ENCODE measurements at regions not wholly inside any gene's neighbourhood (a gene's known extent, or its start where the extent isn't known, plus 50 kb on each side); places are given as distances from the start of the nearest gene placed in this dataset.

DNA sequence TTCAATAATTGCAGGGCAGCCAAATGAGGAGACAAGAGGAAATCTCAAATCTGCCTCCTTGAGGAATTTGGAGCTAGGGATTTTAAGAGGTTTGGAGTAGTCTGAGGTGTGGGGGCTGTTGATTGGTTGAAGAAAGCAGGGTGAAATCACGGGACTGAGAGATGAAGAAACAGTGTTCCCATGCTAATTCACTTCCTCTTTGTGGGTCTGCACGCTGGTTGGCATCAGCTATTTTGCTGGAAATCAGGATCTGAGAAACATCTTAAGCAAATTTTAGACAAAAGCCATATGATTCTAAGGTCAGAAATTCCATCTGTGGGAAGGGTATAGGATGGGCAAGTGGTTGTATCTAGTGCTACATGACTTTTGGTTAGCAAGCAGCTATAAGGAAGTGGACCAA lies 107.1 kb upstream of the PAXBP1 start:
- no peaks in the 10 kb centered on the region for H3K36me3 ChIP-seq (ENCODE audit: control insufficient read depth, insufficient read depth, low read length)
- H3K4me1 ChIP-seq (ENCODE audit: control insufficient read depth, insufficient read depth, low read length), result no peaks in the 10 kb centered on the region
- no peaks in the 10 kb centered on the region for H3K9me3 ChIP-seq (ENCODE audit: control insufficient read depth, low read length)
- no peak overlapping the region for H3K27ac ChIP-seq (ENCODE audit: insufficient read depth, low read depth, low read length, poor library complexity, severe bottlenecking)
- WGBS, 2 experiments, result 63 to 70% methylated on average over 2 of the region's 2 CpGs
- no peak overlapping the region for H3K4me3 ChIP-seq (ENCODE audit: insufficient read depth, low read depth, low read length)
- no peaks in the 10 kb centered on the region for H3K27me3 ChIP-seq (ENCODE audit: control insufficient read depth, insufficient read depth, low read length, poor library complexity, severe bottlenecking)

GRCh38 chr21:32881458-32881857 lies 109.9 kb upstream of the PAXBP1 start:
- WGBS, 2 experiments, result 95% methylated on average over 5 of the region's 5 CpGs
- H3K27me3 ChIP-seq (ENCODE audit: control insufficient read depth, insufficient read depth, low read length, poor library complexity, severe bottlenecking), result no peaks in the 10 kb centered on the region
- H3K9me3 ChIP-seq (ENCODE audit: control insufficient read depth, low read length), result no peaks in the 10 kb centered on the region
- no peak overlapping the region for H3K27ac ChIP-seq (ENCODE audit: insufficient read depth, low read depth, low read length, poor library complexity, severe bottlenecking)
- H3K36me3 ChIP-seq (ENCODE audit: control insufficient read depth, insufficient read depth, low read length), result no peaks in the 10 kb centered on the region
- H3K4me1 ChIP-seq (ENCODE audit: control insufficient read depth, insufficient read depth, low read length), result no peaks in the 10 kb centered on the region
- H3K4me3 ChIP-seq (ENCODE audit: insufficient read depth, low read depth, low read length), result no peak overlapping the region

DNA sequence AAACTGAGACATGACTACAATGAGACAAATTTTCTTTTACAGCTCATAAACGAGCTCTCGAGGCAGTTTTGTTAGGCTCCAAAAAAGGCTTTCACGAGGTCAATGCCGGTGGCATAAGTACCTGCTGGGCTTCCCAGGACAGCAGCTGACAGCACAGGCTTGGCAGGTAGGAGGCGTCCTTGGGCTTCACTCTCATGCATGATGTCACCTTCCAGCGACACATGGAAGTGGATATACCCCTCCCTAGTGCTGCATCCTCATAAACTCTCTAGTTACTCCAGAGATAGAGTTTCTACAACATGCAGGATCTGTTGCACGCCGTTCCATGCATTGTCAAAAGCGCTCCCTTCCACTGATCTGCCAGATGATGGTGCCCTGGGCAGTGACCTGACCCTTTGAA lies 112.5 kb upstream of the PAXBP1 start:
- WGBS, 2 experiments, result 68 to 72% methylated on average over 9 of the region's 9 CpGs

DNA sequence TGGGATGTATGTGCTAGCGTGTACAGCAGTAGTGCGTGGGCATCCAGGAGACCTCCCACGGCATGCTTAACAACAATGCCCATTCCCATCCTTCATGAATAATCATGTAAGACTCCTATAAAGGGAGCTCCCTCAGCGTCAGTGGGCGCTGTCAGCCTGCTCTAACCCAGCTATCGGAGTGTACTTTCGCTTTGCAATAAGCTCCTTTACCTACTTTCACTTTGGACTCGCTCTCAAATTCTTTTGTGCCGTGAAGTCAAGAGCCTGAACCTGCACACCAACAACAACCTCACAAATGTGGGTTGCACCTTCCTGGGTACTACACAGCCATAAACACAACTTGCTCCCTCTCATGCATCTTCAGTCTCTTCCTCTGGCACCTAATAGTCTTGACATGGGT lies 114.8 kb upstream of the PAXBP1 start:
- Histone ChIP-seq H3K4me3 (ENCODE audit: insufficient read depth, low read depth, low read length) (no peak overlapping the region), H3K27ac (ENCODE audit: insufficient read depth, low read depth, low read length, poor library complexity, severe bottlenecking) (no peak overlapping the region), H3K27me3 (ENCODE audit: control insufficient read depth, insufficient read depth, low read length, poor library complexity, severe bottlenecking) (no peaks in the 10 kb centered on the region), H3K36me3 (ENCODE audit: control insufficient read depth, insufficient read depth, low read length) (no peaks in the 10 kb centered on the region), H3K9me3 (ENCODE audit: control insufficient read depth, low read length) (no peaks in the 10 kb centered on the region), H3K4me1 (ENCODE audit: control insufficient read depth, insufficient read depth, low read length) (no peaks in the 10 kb centered on the region)
- WGBS, 2 experiments, result 92 to 93% methylated on average over 9 of the region's 9 CpGs

More for the DNA sequence above, 112.5 kb upstream of the PAXBP1 start:
- Histone ChIP-seq H3K4me1 (ENCODE audit: control insufficient read depth, insufficient read depth, low read length) (no peaks in the 10 kb centered on the region), H3K4me3 (ENCODE audit: insufficient read depth, low read depth, low read length) (no peak overlapping the region), H3K9me3 (ENCODE audit: control insufficient read depth, low read length) (no peaks in the 10 kb centered on the region), H3K36me3 (ENCODE audit: control insufficient read depth, insufficient read depth, low read length) (no peaks in the 10 kb centered on the region), H3K27me3 (ENCODE audit: control insufficient read depth, insufficient read depth, low read length, poor library complexity, severe bottlenecking) (no peaks in the 10 kb centered on the region), H3K27ac (ENCODE audit: insufficient read depth, low read depth, low read length, poor library complexity, severe bottlenecking) (no peak overlapping the region)

- H3K27me3 ChIP-seq (ENCODE audit: control insufficient read depth, insufficient read depth, low read length, poor library complexity, severe bottlenecking), result no peaks in the 10 kb centered on the region
- H3K36me3 ChIP-seq (ENCODE audit: control insufficient read depth, insufficient read depth, low read length), result no peaks in the 10 kb centered on the region
- H3K27ac ChIP-seq (ENCODE audit: insufficient read depth, low read depth, low read length, poor library complexity, severe bottlenecking), result no peak overlapping the region
- 67 to 78% methylated on average over 1 of the region's 1 CpG for WGBS, 2 experiments
- H3K9me3 ChIP-seq (ENCODE audit: control insufficient read depth, low read length), result no peaks in the 10 kb centered on the region
- H3K4me1 ChIP-seq (ENCODE audit: control insufficient read depth, insufficient read depth, low read length), result no peaks in the 10 kb centered on the region
- H3K4me3 ChIP-seq (ENCODE audit: insufficient read depth, low read depth, low read length), result no peak overlapping the region
Observed at GRCh38 chr21:32887026-32887425, 115.5 kb upstream of the PAXBP1 start.

DNA sequence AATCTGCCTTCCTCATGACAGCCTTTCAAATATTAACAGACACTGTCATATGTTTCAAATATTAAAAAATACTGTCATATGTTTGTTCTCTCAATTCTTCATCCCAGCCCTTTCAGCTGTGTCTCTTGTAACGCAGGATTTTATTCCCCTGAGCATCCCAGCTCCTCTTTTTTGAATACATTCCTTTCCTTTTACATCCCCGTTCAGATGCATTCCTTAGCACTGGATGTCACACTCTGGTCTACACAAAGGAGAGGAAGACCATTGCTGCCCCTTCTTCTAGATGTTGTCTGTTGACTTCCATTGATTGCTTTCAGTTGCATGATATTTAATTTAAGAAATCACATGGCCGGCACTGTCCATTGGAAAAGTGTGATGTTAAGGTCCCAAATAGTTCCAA lies 117.4 kb upstream of the PAXBP1 start:
- 75% methylated on average over 3 of the region's 3 CpGs for WGBS, 2 experiments
- Histone ChIP-seq H3K36me3 (ENCODE audit: control insufficient read depth, insufficient read depth, low read length) (no peaks in the 10 kb centered on the region), H3K9me3 (ENCODE audit: control insufficient read depth, low read length) (no peaks in the 10 kb centered on the region), H3K27ac (ENCODE audit: insufficient read depth, low read depth, low read length, poor library complexity, severe bottlenecking) (no peak overlapping the region), H3K4me1 (ENCODE audit: control insufficient read depth, insufficient read depth, low read length) (no peaks in the 10 kb centered on the region), H3K4me3 (ENCODE audit: insufficient read depth, low read depth, low read length) (no peak overlapping the region), H3K27me3 (ENCODE audit: control insufficient read depth, insufficient read depth, low read length, poor library complexity, severe bottlenecking) (no peaks in the 10 kb centered on the region)

DNA sequence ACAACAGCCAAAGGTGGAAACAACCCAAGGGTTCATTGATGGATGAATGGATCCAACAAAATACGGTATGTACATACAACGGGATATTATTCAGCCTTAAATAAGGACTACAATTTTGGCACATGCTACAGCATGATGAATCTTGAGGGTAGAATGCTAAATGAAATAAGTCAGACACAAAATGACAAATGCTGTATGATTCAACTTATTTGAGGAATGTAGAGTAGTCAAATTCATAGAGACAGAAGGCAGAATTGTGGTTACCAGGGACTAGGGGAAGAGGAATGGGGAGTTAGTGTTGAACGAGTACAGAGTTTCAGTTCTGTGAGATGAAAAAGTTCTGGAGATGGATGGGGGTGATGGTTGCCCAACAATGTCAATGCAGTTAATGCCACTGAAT lies 118.0 kb upstream of the PAXBP1 start:
- Histone ChIP-seq H3K4me1 (ENCODE audit: control insufficient read depth, insufficient read depth, low read length) (no peaks in the 10 kb centered on the region), H3K27ac (ENCODE audit: insufficient read depth, low read depth, low read length, poor library complexity, severe bottlenecking) (no peak overlapping the region), H3K36me3 (ENCODE audit: control insufficient read depth, insufficient read depth, low read length) (no peaks in the 10 kb centered on the region), H3K27me3 (ENCODE audit: control insufficient read depth, insufficient read depth, low read length, poor library complexity, severe bottlenecking) (no peaks in the 10 kb centered on the region), H3K9me3 (ENCODE audit: control insufficient read depth, low read length) (no peaks in the 10 kb centered on the region), H3K4me3 (ENCODE audit: insufficient read depth, low read depth, low read length) (no peak overlapping the region)
- 98 to 99% methylated on average over 3 of the region's 3 CpGs for WGBS, 2 experiments

DNA sequence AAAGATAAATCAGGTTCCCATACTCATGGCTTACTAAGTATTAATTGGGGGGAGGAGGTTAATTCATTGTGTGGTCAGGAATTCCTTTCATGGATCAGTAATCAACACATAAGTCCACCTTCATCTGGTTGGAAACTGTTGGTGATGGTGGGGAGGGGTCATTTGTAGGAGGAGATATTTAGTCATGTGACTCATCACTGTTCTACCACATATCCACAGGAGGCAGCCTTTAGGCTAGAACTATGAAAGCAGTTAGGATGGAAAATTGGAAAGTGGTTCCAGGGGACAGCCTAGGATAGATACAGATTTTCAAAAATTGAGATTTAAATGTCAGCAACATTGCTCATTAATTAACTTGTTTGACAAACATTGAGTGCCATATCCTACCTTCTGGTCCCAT lies 122.8 kb upstream of the PAXBP1 start:
- Histone ChIP-seq H3K27ac (ENCODE audit: insufficient read depth, low read depth, low read length, poor library complexity, severe bottlenecking) (no peak overlapping the region), H3K36me3 (ENCODE audit: control insufficient read depth, insufficient read depth, low read length) (no peaks in the 10 kb centered on the region), H3K4me3 (ENCODE audit: insufficient read depth, low read depth, low read length) (no peak overlapping the region), H3K27me3 (ENCODE audit: control insufficient read depth, insufficient read depth, low read length, poor library complexity, severe bottlenecking) (no peaks in the 10 kb centered on the region), H3K4me1 (ENCODE audit: control insufficient read depth, insufficient read depth, low read length) (no peaks in the 10 kb centered on the region), H3K9me3 (ENCODE audit: control insufficient read depth, low read length) (no peaks in the 10 kb centered on the region)

DNA sequence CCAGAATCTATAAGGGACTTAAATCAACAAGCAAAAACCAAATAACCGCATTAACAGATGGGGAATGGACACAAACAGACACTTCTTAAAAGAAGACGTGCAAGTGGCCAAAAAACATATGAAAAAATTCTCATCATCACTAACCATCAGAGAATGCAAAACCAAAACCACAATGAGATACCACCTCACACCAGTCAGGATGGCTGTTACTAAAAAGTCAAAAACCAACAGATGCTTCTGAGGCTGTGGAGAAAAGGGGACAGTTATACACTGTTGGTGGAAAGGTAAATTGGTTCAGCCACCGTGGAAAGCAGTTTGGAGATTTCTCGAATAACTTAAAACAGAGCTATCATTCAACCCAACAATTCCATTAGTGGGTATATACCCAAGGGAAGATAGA lies 124.9 kb upstream of the OLIG2 start:
- Histone ChIP-seq H3K4me3 (ENCODE audit: insufficient read depth, low read depth, low read length) (no peak overlapping the region), H3K27me3 (ENCODE audit: control insufficient read depth, insufficient read depth, low read length, poor library complexity, severe bottlenecking) (no peaks in the 10 kb centered on the region), H3K4me1 (ENCODE audit: control insufficient read depth, insufficient read depth, low read length) (no peaks in the 10 kb centered on the region), H3K36me3 (ENCODE audit: control insufficient read depth, insufficient read depth, low read length) (no peaks in the 10 kb centered on the region), H3K27ac (ENCODE audit: insufficient read depth, low read depth, low read length, poor library complexity, severe bottlenecking) (no peak overlapping the region), H3K9me3 (ENCODE audit: control insufficient read depth, low read length) (no peaks in the 10 kb centered on the region)
- 92 to 98% methylated on average over 3 to 4 of the region's 4 CpGs for WGBS, 2 experiments

DNA sequence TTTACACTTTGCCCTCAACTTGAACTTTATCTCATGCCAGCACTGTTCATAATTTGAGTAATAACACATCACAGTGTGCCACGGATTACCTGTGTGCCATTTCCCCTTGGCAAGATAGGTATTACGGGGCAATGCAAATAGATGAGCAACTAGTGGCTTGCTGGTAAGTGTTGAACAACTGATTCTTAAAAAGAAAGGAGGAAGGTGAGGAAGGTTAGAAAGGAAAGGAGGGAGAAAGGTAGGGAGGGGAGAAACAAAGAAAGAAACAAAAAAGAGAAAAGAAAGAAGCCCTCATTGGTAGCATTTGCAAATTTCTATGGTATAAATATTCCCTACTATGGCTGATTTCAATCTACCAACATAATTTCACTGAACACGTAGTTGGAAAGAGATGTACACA lies 118.2 kb upstream of the OLIG2 start:
- 90 to 91% methylated on average over 3 of the region's 3 CpGs for WGBS, 2 experiments

GRCh38 chr21:32908534-32908933 lies 117.2 kb upstream of the OLIG2 start:
- H3K4me1 ChIP-seq (ENCODE audit: control insufficient read depth, insufficient read depth, low read length), result no peaks in the 10 kb centered on the region
- no peaks in the 10 kb centered on the region for H3K27me3 ChIP-seq (ENCODE audit: control insufficient read depth, insufficient read depth, low read length, poor library complexity, severe bottlenecking)
- no peak overlapping the region for H3K4me3 ChIP-seq (ENCODE audit: insufficient read depth, low read depth, low read length)
- WGBS, 2 experiments, result 83 to 92% methylated on average over 3 of the region's 3 CpGs
- no peaks in the 10 kb centered on the region for H3K36me3 ChIP-seq (ENCODE audit: control insufficient read depth, insufficient read depth, low read length)
- H3K27ac ChIP-seq (ENCODE audit: insufficient read depth, low read depth, low read length, poor library complexity, severe bottlenecking), result no peak overlapping the region
- H3K9me3 ChIP-seq (ENCODE audit: control insufficient read depth, low read length), result no peaks in the 10 kb centered on the region

More for the DNA sequence above, 118.2 kb upstream of the OLIG2 start:
- H3K9me3 ChIP-seq (ENCODE audit: control insufficient read depth, low read length), result no peaks in the 10 kb centered on the region
- H3K27ac ChIP-seq (ENCODE audit: insufficient read depth, low read depth, low read length, poor library complexity, severe bottlenecking), result no peak overlapping the region
- no peaks in the 10 kb centered on the region for H3K36me3 ChIP-seq (ENCODE audit: control insufficient read depth, insufficient read depth, low read length)
- H3K27me3 ChIP-seq (ENCODE audit: control insufficient read depth, insufficient read depth, low read length, poor library complexity, severe bottlenecking), result no peaks in the 10 kb centered on the region
- no peaks in the 10 kb centered on the region for H3K4me1 ChIP-seq (ENCODE audit: control insufficient read depth, insufficient read depth, low read length)
- no peak overlapping the region for H3K4me3 ChIP-seq (ENCODE audit: insufficient read depth, low read depth, low read length)

Data from ectodermal cell (in vitro differentiated cells).